ENCODE measurements at regions not wholly inside any gene's neighbourhood (a gene's known extent, or its start where the extent isn't known, plus 50 kb on each side); places are given as distances from the start of the nearest gene placed in this dataset.

- no peak for TF ChIP-seq CTCF (IDR thresholded peaks at IDR 0.05; ENCODE audit: insufficient read depth, low read depth, low read length)
- no peak overlapping the region for H3K4me3 ChIP-seq (ENCODE audit: low read depth, low read length)
- DNase-seq (ENCODE audit: low read depth) = no peak
Observed at GRCh38 chr10:65805511-65805910, 1120.3 kb upstream of the LRRTM3 start.

GRCh38 chr10:65805993-65806392 lies 1119.8 kb upstream of the LRRTM3 start:
- no peak for TF ChIP-seq CTCF (IDR thresholded peaks at IDR 0.05; ENCODE audit: insufficient read depth, low read depth, low read length)
- no peak overlapping the region for H3K4me3 ChIP-seq (ENCODE audit: low read depth, low read length)
- DNase-seq (ENCODE audit: low read depth) = peak; percentile 59

GRCh38 chr10:65808687-65809333 lies 1117.0 kb upstream of the LRRTM3 start:
- TF ChIP-seq CTCF (IDR thresholded peaks at IDR 0.05; ENCODE audit: insufficient read depth, low read depth, low read length) = no peak
- DNase-seq (ENCODE audit: low read depth) = no peak
- no peak overlapping the region for H3K4me3 ChIP-seq (ENCODE audit: low read depth, low read length)

- DNase-seq (ENCODE audit: low read depth) = no peak
- TF ChIP-seq CTCF (IDR thresholded peaks at IDR 0.05; ENCODE audit: insufficient read depth, low read depth, low read length) = no peak
- no peak overlapping the region for H3K4me3 ChIP-seq (ENCODE audit: low read depth, low read length)
Observed at GRCh38 chr10:65811931-65812525, 1113.8 kb upstream of the LRRTM3 start.

GRCh38 chr10:65816536-65816935 lies 1109.3 kb upstream of the LRRTM3 start:
- DNase-seq (ENCODE audit: low read depth) = no peak
- TF ChIP-seq CTCF (IDR thresholded peaks at IDR 0.05; ENCODE audit: insufficient read depth, low read depth, low read length) = no peak
- H3K4me3 ChIP-seq (ENCODE audit: low read depth, low read length) = no peak overlapping the region

GRCh38 chr10:65818990-65819389 lies 1106.8 kb upstream of the LRRTM3 start:
- no peak for DNase-seq (ENCODE audit: low read depth)
- H3K4me3 ChIP-seq (ENCODE audit: low read depth, low read length) = no peak overlapping the region
- no peak for TF ChIP-seq CTCF (IDR thresholded peaks at IDR 0.05; ENCODE audit: insufficient read depth, low read depth, low read length)

GRCh38 chr10:65827359-65827758 lies 1098.5 kb upstream of the LRRTM3 start:
- H3K4me3 ChIP-seq (ENCODE audit: low read depth, low read length) = no peak overlapping the region
- no peak for TF ChIP-seq CTCF (IDR thresholded peaks at IDR 0.05; ENCODE audit: insufficient read depth, low read depth, low read length)
- no peak for DNase-seq (ENCODE audit: low read depth)
